ENCODE measurements at regions not wholly inside any gene's neighbourhood (a gene's known extent, or its start where the extent isn't known, plus 50 kb on each side); places are given as distances from the start of the nearest gene placed in this dataset.

DNA sequence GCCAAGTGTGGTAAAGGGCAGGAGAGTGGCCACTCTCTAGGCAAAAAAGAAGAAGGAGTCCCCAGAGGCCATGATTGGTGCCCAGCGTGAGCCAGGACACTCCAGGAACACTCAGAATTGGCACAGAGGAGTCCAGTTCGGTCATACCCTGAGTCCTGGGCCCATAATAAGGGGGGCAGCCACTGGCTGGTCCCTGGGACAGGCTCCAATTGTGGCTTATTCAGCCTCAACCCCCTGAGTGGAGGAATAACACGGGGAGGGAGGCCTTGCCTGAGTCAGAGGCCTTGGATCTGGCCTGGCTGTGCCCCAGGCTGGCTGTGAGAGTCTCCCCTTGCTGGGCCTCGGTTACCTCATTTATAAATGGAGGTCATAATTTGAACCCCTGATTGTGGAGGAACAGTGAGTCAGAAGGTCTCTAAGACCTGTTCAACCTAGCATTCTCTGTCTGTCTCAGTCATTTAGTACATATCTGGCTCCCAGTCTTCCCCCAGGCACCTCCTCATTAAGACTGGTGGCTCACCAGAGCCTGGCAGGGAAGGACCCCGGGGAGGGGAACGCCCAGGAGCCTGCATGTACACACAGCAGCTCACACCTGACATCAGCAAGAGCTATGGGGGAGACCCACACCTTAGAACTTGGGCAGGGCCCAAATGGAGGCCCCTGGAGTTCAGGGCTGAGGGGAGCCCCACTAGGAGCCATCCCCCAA is 95.9 kb upstream of the ATP2B2 start:
- no TSS peak for BruUV-seq (replicated peaks)
- no peak overlapping the region for H3K4me3 ChIP-seq (replicated peaks in 1 of 3; ENCODE audit: insufficient read depth in 1 of 3, low read depth in 2 of 3, low read length in 3 of 3)
- peaks cover 33% of the 10 kb centered on the region for H3K4me1 ChIP-seq (ENCODE audit: insufficient read depth, low read length)
- in situ Hi-C loops (cut with HindIII; ENCODE audit: extremely low pct_ligation_motif_present, low pct_unique_long_range_greater_than_20kb) (no loop called here), intact Hi-C loops (cut with micrococcal nuclease; ENCODE audit: unreplicated experiment) (no loop called here)
- TF ChIP-seq, protein P1, sequence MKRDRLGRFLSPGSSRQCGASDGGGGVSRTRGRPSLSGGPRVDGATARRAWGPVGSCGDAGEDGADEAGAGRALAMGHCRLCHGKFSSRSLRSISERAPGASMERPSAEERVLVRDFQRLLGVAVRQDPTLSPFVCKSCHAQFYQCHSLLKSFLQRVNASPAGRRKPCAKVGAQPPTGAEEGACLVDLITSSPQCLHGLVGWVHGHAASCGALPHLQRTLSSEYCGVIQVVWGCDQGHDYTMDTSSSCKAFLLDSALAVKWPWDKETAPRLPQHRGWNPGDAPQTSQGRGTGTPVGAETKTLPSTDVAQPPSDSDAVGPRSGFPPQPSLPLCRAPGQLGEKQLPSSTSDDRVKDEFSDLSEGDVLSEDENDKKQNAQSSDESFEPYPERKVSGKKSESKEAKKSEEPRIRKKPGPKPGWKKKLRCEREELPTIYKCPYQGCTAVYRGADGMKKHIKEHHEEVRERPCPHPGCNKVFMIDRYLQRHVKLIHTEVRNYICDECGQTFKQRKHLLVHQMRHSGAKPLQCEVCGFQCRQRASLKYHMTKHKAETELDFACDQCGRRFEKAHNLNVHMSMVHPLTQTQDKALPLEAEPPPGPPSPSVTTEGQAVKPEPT (CRISPR knock-in tag; IDR thresholded peaks at IDR 0.05; ENCODE audit: low read depth) = no peak
- TF ChIP-seq, protein P2, sequence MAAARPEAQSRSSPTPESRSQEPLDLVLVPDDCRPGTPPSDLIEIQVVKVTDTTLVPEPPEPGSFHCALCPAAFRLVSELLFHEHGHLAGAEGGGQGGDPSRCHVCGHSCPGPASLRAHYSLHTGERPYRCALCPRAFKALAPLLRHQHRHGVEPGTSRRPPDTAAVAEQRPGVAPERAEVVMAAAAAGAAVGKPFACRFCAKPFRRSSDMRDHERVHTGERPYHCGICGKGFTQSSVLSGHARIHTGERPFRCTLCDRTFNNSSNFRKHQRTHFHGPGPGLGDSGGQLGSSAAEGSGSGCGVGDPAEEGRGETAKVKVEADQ (CRISPR knock-in tag; IDR thresholded peaks at IDR 0.05; ENCODE audit: borderline replicate concordance) = no peak
- TF ChIP-seq ARNTL (CRISPR knock-in tag; IDR thresholded peaks at IDR 0.05) (no peak), POLR2AphosphoS5 (IDR thresholded peaks at IDR 0.05; ENCODE audit: low read depth, low read length) (no peak), ZBTB46 (CRISPR knock-in tag; IDR thresholded peaks at IDR 0.05; ENCODE audit: borderline replicate concordance) (no peak), ZSCAN30 (CRISPR knock-in tag; IDR thresholded peaks at IDR 0.05) (no peak), PRDM15 (CRISPR knock-in tag; IDR thresholded peaks at IDR 0.05) (no peak), ZNF354B (CRISPR knock-in tag; IDR thresholded peaks at IDR 0.05) (no peak), ZNF570 (CRISPR knock-in tag; IDR thresholded peaks at IDR 0.05; ENCODE audit: borderline replicate concordance) (no peak)
- H3K27ac ChIP-seq (ENCODE audit: extremely low read length, insufficient read depth, low read length) = no peak overlapping the region
- no peak overlapping the region for H3K9ac ChIP-seq (ENCODE audit: insufficient read depth, low read depth, low read length)
- no peak overlapping the region for H3K4me2 ChIP-seq (ENCODE audit: low read depth, low read length)
- H3K36me3 ChIP-seq (replicated peaks in 1 of 2; ENCODE audit: control insufficient read depth in 1 of 2, insufficient read depth in 2 of 2, low read length in 2 of 2) = no peaks in the 10 kb centered on the region
- H2AFZ ChIP-seq (ENCODE audit: low read length) = no peak overlapping the region
- no peaks in the 10 kb centered on the region for H3K9me3 ChIP-seq (ENCODE audit: low read length)
- POLR2A ChIA-PET = no interaction called here
- peaks cover 0 to 7% of the 10 kb centered on the region in 2 experiments; a peak in 2 of 5 replicates for H3K27me3 ChIP-seq (ENCODE audit: control insufficient read depth in 1 of 2, insufficient read depth in 2 of 2, low read length in 2 of 2)
- DNase-seq (ENCODE audit: low spot score) = no peak
- FAIRE-seq = no peak
- no peak for ATAC-seq
- CTCF ChIA-PET (ENCODE audit: low intra/inter-chr PET ratio, low total read pairs) = no interaction called here
- H3K79me2 ChIP-seq (ENCODE audit: insufficient read depth, low read length) = no peaks in the 10 kb centered on the region
- WGBS (ENCODE audit: low lambda C conversion rate) = 11% methylated on average over 2 of the region's 6 CpGs
- H4K20me1 ChIP-seq (ENCODE audit: insufficient read depth, low read length) = no peaks in the 10 kb centered on the region

Measured in HepG2 (cell line).